ENCODE measurements at regions not wholly inside any gene's neighbourhood (a gene's known extent, or its start where the extent isn't known, plus 50 kb on each side); places are given as distances from the start of the nearest gene placed in this dataset.

GRCh38 chr2:226398580-226398979 lies 401.0 kb downstream of the IRS1 start:
- H3K27ac ChIP-seq: no peak overlapping the region
- no peak for TF ChIP-seq CTCF (conservative IDR thresholded peaks at IDR 0.05)

- no peak overlapping the region for H3K27ac ChIP-seq
- no peak for TF ChIP-seq CTCF (conservative IDR thresholded peaks at IDR 0.05)
These were observed 403.1 kb downstream of the IRS1 start for GRCh38 chr2:226396541-226396940.

- no peak for TF ChIP-seq CTCF (conservative IDR thresholded peaks at IDR 0.05)
- no peak overlapping the region for H3K27ac ChIP-seq
These were observed 412.1 kb downstream of the IRS1 start for GRCh38 chr2:226387499-226387942.

GRCh38 chr2:226383461-226383860 lies 416.2 kb downstream of the IRS1 start:
- H3K27ac ChIP-seq: no peak overlapping the region
- TF ChIP-seq CTCF (conservative IDR thresholded peaks at IDR 0.05): no peak

- TF ChIP-seq CTCF (conservative IDR thresholded peaks at IDR 0.05): no peak
- H3K27ac ChIP-seq: no peak overlapping the region
These were observed 418.9 kb downstream of the IRS1 start for GRCh38 chr2:226380679-226381078.

GRCh38 chr2:226378753-226379705 lies 420.6 kb downstream of the IRS1 start:
- H3K27ac ChIP-seq: no peak overlapping the region; the same call in 1 of the 2 replicates
- TF ChIP-seq CTCF (conservative IDR thresholded peaks at IDR 0.05): no peak

GRCh38 chr2:226376516-226377180 lies 423.0 kb downstream of the IRS1 start:
- H3K27ac ChIP-seq: no peak overlapping the region

More at GRCh38 chr2:226376516-226377180, 423.0 kb downstream of the IRS1 start:
- TF ChIP-seq CTCF (conservative IDR thresholded peaks at IDR 0.05): no peak

All from VCaP (cell line).